Right lobe of liver (tissue), 4 donors: ENCODE measurements at regions not wholly inside any gene's neighbourhood (a gene's known extent, or its start where the extent isn't known, plus 50 kb on each side); places are given as distances from the start of the nearest gene placed in this dataset.

Experiments
- CTCF ChIP-seq, 4 donors: fragments of 200-600 bp in 3 of 4; fragments of 450-650 bp in 1 of 4; IDR thresholded peaks; one replicate each; pipeline versions ENCODE4 v1.5.1 to v1.8.0; 2016 to 2022; ENCODE audit warnings: antibody characterized with exemption in 4 of 4, mild to moderate bottlenecking in 2 of 4
- POLR2A ChIP-seq: fragments of 450-650 bp; IDR thresholded peaks from one replicate; pipeline ENCODE4 v1.6.1; 2017; ENCODE audit warnings: antibody characterized with exemption, mild to moderate bottlenecking
- donor health status: DM: no; HTN: no; CAD: no.
- donor health status: DM: no; HTN: no; CAD: no.
- donor health status: DM: no; HTN: yes; CAD: no.

- TF ChIP-seq POLR2A, result no peak
- TF ChIP-seq CTCF (IDR thresholded peaks at IDR 0.05), result no peak
These were observed 254.0 kb upstream of the STXBP6 start for GRCh38 chr14:25303934-25304333.
